ENCODE measurements at regions not wholly inside any gene's neighbourhood (a gene's known extent, or its start where the extent isn't known, plus 50 kb on each side); places are given as distances from the start of the nearest gene placed in this dataset.

GRCh38 chr3:177396733-177397132 is 199.5 kb upstream of the TBL1XR1 start:
- H3K27ac ChIP-seq (ENCODE audit: low read depth in 1 of 2, low read length in 2 of 2): no peak overlapping the region
- H3K9me3 ChIP-seq (ENCODE audit: control insufficient read depth in 4 of 4, low read length in 3 of 4): no peaks in the 10 kb centered on the region
- no peak for DNase-seq (ENCODE audit: low spot score)
- H3K36me3 ChIP-seq (ENCODE audit: control insufficient read depth in 4 of 4, insufficient read depth in 3 of 4, low read depth in 1 of 4, low read length in 3 of 4): no peaks in the 10 kb centered on the region
- no peak overlapping the region for H3K9ac ChIP-seq (ENCODE audit: low read depth in 1 of 2, low read length in 2 of 2)
- H3K27me3 ChIP-seq (ENCODE audit: control insufficient read depth in 4 of 4, insufficient read depth in 4 of 4, low read length in 3 of 4): no peaks in the 10 kb centered on the region
- no peak for TF ChIP-seq JUND (IDR thresholded peaks at IDR 0.05)
- no peak overlapping the region for H3K4me3 ChIP-seq (ENCODE audit: low read depth in 1 of 3, low read length in 3 of 3)
- WGBS: 74% methylated on average over 4 of the region's 4 CpGs
- no peaks in the 10 kb centered on the region for H3K4me1 ChIP-seq (ENCODE audit: control insufficient read depth in 4 of 4, insufficient read depth in 4 of 4, low read length in 3 of 4)

- H3K4me3 ChIP-seq (ENCODE audit: low read depth in 1 of 3, low read length in 3 of 3): no peak overlapping the region
- DNase-seq (ENCODE audit: low spot score): no peak
- H3K27me3 ChIP-seq (ENCODE audit: control insufficient read depth in 4 of 4, insufficient read depth in 4 of 4, low read length in 3 of 4): no peaks in the 10 kb centered on the region
- no peak overlapping the region for H3K27ac ChIP-seq (ENCODE audit: low read depth in 1 of 2, low read length in 2 of 2)
- H3K4me1 ChIP-seq (ENCODE audit: control insufficient read depth in 4 of 4, insufficient read depth in 4 of 4, low read length in 3 of 4): no peaks in the 10 kb centered on the region
- TF ChIP-seq FOXA2 (IDR thresholded peaks at IDR 0.05): no peak
- TF ChIP-seq, protein P1, sequence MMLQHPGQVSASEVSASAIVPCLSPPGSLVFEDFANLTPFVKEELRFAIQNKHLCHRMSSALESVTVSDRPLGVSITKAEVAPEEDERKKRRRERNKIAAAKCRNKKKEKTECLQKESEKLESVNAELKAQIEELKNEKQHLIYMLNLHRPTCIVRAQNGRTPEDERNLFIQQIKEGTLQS (IDR thresholded peaks at IDR 0.05): no peak
- TF ChIP-seq GABPA (IDR thresholded peaks at IDR 0.05 in 1 of 2, conservative IDR thresholded peaks at IDR 0.05 in 1 of 2): no peak
- TF ChIP-seq YY1 (IDR thresholded peaks at IDR 0.05): no peak
- no peak for TF ChIP-seq RAD21 (IDR thresholded peaks at IDR 0.05)
- no peak for TF ChIP-seq HNF4A (conservative IDR thresholded peaks at IDR 0.05)
- TF ChIP-seq, protein P2, sequence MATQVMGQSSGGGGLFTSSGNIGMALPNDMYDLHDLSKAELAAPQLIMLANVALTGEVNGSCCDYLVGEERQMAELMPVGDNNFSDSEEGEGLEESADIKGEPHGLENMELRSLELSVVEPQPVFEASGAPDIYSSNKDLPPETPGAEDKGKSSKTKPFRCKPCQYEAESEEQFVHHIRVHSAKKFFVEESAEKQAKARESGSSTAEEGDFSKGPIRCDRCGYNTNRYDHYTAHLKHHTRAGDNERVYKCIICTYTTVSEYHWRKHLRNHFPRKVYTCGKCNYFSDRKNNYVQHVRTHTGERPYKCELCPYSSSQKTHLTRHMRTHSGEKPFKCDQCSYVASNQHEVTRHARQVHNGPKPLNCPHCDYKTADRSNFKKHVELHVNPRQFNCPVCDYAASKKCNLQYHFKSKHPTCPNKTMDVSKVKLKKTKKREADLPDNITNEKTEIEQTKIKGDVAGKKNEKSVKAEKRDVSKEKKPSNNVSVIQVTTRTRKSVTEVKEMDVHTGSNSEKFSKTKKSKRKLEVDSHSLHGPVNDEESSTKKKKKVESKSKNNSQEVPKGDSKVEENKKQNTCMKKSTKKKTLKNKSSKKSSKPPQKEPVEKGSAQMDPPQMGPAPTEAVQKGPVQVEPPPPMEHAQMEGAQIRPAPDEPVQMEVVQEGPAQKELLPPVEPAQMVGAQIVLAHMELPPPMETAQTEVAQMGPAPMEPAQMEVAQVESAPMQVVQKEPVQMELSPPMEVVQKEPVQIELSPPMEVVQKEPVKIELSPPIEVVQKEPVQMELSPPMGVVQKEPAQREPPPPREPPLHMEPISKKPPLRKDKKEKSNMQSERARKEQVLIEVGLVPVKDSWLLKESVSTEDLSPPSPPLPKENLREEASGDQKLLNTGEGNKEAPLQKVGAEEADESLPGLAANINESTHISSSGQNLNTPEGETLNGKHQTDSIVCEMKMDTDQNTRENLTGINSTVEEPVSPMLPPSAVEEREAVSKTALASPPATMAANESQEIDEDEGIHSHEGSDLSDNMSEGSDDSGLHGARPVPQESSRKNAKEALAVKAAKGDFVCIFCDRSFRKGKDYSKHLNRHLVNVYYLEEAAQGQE (IDR thresholded peaks at IDR 0.05): no peak
- no peak for TF ChIP-seq MAX (IDR thresholded peaks at IDR 0.05)
- no peak for TF ChIP-seq FOXA1 (IDR thresholded peaks at IDR 0.05)
- no peak for TF ChIP-seq SP1 (IDR thresholded peaks at IDR 0.05)
- TF ChIP-seq NR2F2 (IDR thresholded peaks at IDR 0.05): no peak
- TF ChIP-seq ZBTB33 (IDR thresholded peaks at IDR 0.05): no peak
- TF ChIP-seq EGR1 (IDR thresholded peaks at IDR 0.05; ENCODE audit: low read depth in 2 of 2): no peak
- TF ChIP-seq CTCF (IDR thresholded peaks at IDR 0.05; ENCODE audit: low read depth, low read length, missing input control): no peak
- TF ChIP-seq JUND (IDR thresholded peaks at IDR 0.05): no peak
- H3K36me3 ChIP-seq (ENCODE audit: control insufficient read depth in 4 of 4, insufficient read depth in 3 of 4, low read depth in 1 of 4, low read length in 3 of 4): no peaks in the 10 kb centered on the region
- H3K9ac ChIP-seq (ENCODE audit: low read depth in 1 of 2, low read length in 2 of 2): no peak overlapping the region
- WGBS: 100% methylated on average over 1 of the region's 1 CpG
- H3K9me3 ChIP-seq (ENCODE audit: control insufficient read depth in 4 of 4, low read length in 3 of 4): no peaks in the 10 kb centered on the region
Measured at GRCh38 chr3:177401375-177401774, 204.1 kb upstream of the TBL1XR1 start.
